ENCODE measurements at regions not wholly inside any gene's neighbourhood (a gene's known extent, or its start where the extent isn't known, plus 50 kb on each side); places are given as distances from the start of the nearest gene placed in this dataset.

- no peak for TF ChIP-seq CTCF (IDR thresholded peaks at IDR 0.05; ENCODE audit: low read depth, low read length)
- TF ChIP-seq EZH2phosphoT487 (IDR thresholded peaks at IDR 0.05; ENCODE audit: low read depth) = no peak
Observed at GRCh38 chr2:150647943-150648342, 160.5 kb upstream of the RND3 start.

Measured in OCI-LY3 (cell line).